H9 (cell line): ENCODE measurements at regions not wholly inside any gene's neighbourhood (a gene's known extent, or its start where the extent isn't known, plus 50 kb on each side); places are given as distances from the start of the nearest gene placed in this dataset.

Source experiments
- DNase-seq: peaks from one replicate; pipeline ENCODE4 v3.0.0-alpha.2; 2017
- H2AFZ ChIP-seq: one replicate; pipeline ENCODE4 v1.6.1; 2013; ENCODE audit warnings: mild to moderate bottlenecking, low read length, control low read depth, moderate library complexity
- H2AK5ac ChIP-seq: 2 replicates; pipeline ENCODE4 v1.6.1; 2013; ENCODE audit warnings: low read length, control low read depth, mixed read lengths; ENCODE audit not compliant: insufficient read length
- H2BK120ac ChIP-seq: one replicate; pipeline ENCODE4 v1.6.1; 2013; ENCODE audit warnings: low read depth, mild to moderate bottlenecking, low read length, control low read depth, inconsistent platforms; ENCODE audit not compliant: poor library complexity, severe bottlenecking
- H2BK12ac ChIP-seq: 2 replicates; pipeline ENCODE4 v1.6.1; 2013; ENCODE audit warnings: low read length, control low read depth, mixed read lengths, low read depth; ENCODE audit not compliant: insufficient read length
- H2BK15ac ChIP-seq: 2 replicates; pipeline ENCODE4 v1.6.1; 2013; ENCODE audit warnings: low read depth, low read length, control low read depth
- H2BK20ac ChIP-seq: one replicate; pipeline ENCODE4 v1.6.1; 2013; ENCODE audit warnings: low read depth, mild to moderate bottlenecking, low read length, control low read depth, inconsistent platforms; ENCODE audit not compliant: poor library complexity, severe bottlenecking
- H2BK5ac ChIP-seq: 2 replicates; pipeline ENCODE4 v1.6.1; 2013; ENCODE audit warnings: low read length, control low read depth, mixed read lengths; ENCODE audit not compliant: insufficient read length
- H3K14ac ChIP-seq: 2 replicates; pipeline ENCODE4 v1.6.1; 2013; ENCODE audit warnings: low read length, control low read depth; ENCODE audit not compliant: insufficient read depth
- H3K18ac ChIP-seq: 2 replicates; pipeline ENCODE4 v1.6.1; 2013; ENCODE audit warnings: low read depth, mild to moderate bottlenecking, mixed read lengths, low read length, control low read depth; ENCODE audit not compliant: insufficient read length
- H3K23ac ChIP-seq: 2 replicates; pipeline ENCODE4 v1.6.1; 2013; ENCODE audit warnings: low read length, control low read depth, mixed read lengths, low read depth; ENCODE audit not compliant: insufficient read length
- H3K23me2 ChIP-seq: 2 replicates; pipeline ENCODE4 v1.6.1; 2013; ENCODE audit warnings: low read depth, mild to moderate bottlenecking, mixed read lengths, low read length, control low read depth; ENCODE audit not compliant: insufficient read length, poor library complexity, severe bottlenecking
- H3K27ac ChIP-seq: 2 replicates; pipeline ENCODE4 v1.5.1; 2013; ENCODE audit warnings: low read length, control low read depth, mixed read lengths, low read depth; ENCODE audit not compliant: insufficient read length
- H3K27me3 ChIP-seq: 2 replicates; pipeline ENCODE4 v1.6.1; 2013; ENCODE audit warnings: low read length, control low read depth, inconsistent platforms; ENCODE audit not compliant: insufficient read depth
- H3K4ac ChIP-seq: 2 replicates; pipeline ENCODE4 v1.6.1; 2013; ENCODE audit warnings: low read depth, mild to moderate bottlenecking, control low read depth, inconsistent platforms, low read length, moderate library complexity
- H3K4me1 ChIP-seq: 2 replicates; pipeline ENCODE4 v1.6.1; 2013; ENCODE audit warnings: low read length, control low read depth, inconsistent platforms; ENCODE audit not compliant: insufficient read depth
- H3K4me2 ChIP-seq: 2 replicates; pipeline ENCODE4 v1.6.1; 2013; ENCODE audit warnings: low read length, control low read depth, mixed read lengths; ENCODE audit not compliant: insufficient read length, insufficient read depth
- H3K56ac ChIP-seq: 2 replicates; pipeline ENCODE4 v1.6.1; 2013; ENCODE audit warnings: low read depth, mild to moderate bottlenecking, mixed read lengths, low read length, control low read depth; ENCODE audit not compliant: insufficient read length
- H3K79me1 ChIP-seq: 2 replicates; pipeline ENCODE4 v1.6.1; 2013; ENCODE audit warnings: low read depth, mild to moderate bottlenecking, moderate library complexity, low read length, control low read depth, inconsistent platforms; ENCODE audit not compliant: insufficient read depth, poor library complexity, severe bottlenecking
- H3K79me2 ChIP-seq: 2 replicates; pipeline ENCODE4 v1.6.1; 2013; ENCODE audit warnings: low read length, control low read depth, inconsistent platforms; ENCODE audit not compliant: insufficient read depth
- H3K9ac ChIP-seq: 2 replicates; pipeline ENCODE4 v1.6.1; 2013; ENCODE audit warnings: low read length, control low read depth, mixed read lengths; ENCODE audit not compliant: insufficient read length; ENCODE audit errors: extremely low read depth
- H3K9me3 ChIP-seq: one replicate; pipeline ENCODE4 v1.6.1; 2013; ENCODE audit warnings: low read depth, low read length, inconsistent platforms; ENCODE audit not compliant: control insufficient read depth
- H3T11ph ChIP-seq: one replicate; pipeline ENCODE4 v1.6.1; 2013; ENCODE audit warnings: mild to moderate bottlenecking, low read length, control low read depth, inconsistent platforms
- H4K20me1 ChIP-seq: one replicate; pipeline ENCODE4 v1.6.1; 2013; ENCODE audit not compliant: control insufficient read depth, insufficient read length, insufficient read depth
- H4K5ac ChIP-seq: 2 replicates; pipeline ENCODE4 v1.6.1; 2013; ENCODE audit warnings: low read depth, mild to moderate bottlenecking, mixed read lengths, low read length, control low read depth; ENCODE audit not compliant: insufficient read length
- H4K8ac ChIP-seq: replicated peaks from 2 replicates; pipeline ENCODE4 v1.6.1; 2013; ENCODE audit warnings: low read length, control low read depth, mixed read lengths, low read depth; ENCODE audit not compliant: insufficient read length
- H4K91ac ChIP-seq: 2 replicates; pipeline ENCODE4 v1.6.1; 2013; ENCODE audit warnings: low read depth, mild to moderate bottlenecking, moderate library complexity, mixed read lengths, low read length, control low read depth; ENCODE audit not compliant: insufficient read length
- H3K27ac Mint-ChIP-seq, 3 experiments: 2 replicates in 2 of 3; 3 replicates in 1 of 3; pipeline ENCODE4 v1.8.0; 2020 to 2021; ENCODE audit warnings: mixed read lengths in 3 of 3, mild to moderate bottlenecking in 1 of 3, moderate library complexity in 1 of 3
- H3K27me3 Mint-ChIP-seq: 2 replicates; pipeline ENCODE4 v1.8.0; 2021; ENCODE audit warnings: low read depth, mild to moderate bottlenecking, moderate library complexity, mixed read lengths
- H3K36me3 Mint-ChIP-seq, 3 experiments: 2 replicates in 2 of 3; 3 replicates in 1 of 3; pipeline ENCODE4 v1.8.0; 2020 to 2021; ENCODE audit warnings: low read depth in 3 of 3, mixed read lengths in 3 of 3; ENCODE audit not compliant: insufficient read depth in 1 of 3
- H3K4me1 Mint-ChIP-seq, 2 experiments: 2 replicates each; pipeline ENCODE4 v1.8.0; 2020; ENCODE audit warnings: mixed read lengths in 2 of 2
- H3K4me3 Mint-ChIP-seq, 2 experiments: 2 replicates in 1 of 2; 3 replicates in 1 of 2; pipeline ENCODE4 v1.8.0; 2020 to 2021; ENCODE audit warnings: mild to moderate bottlenecking in 2 of 2, mixed read lengths in 2 of 2, moderate library complexity in 1 of 2
- H3K9me3 Mint-ChIP-seq, 2 experiments: 2 replicates in 1 of 2; 3 replicates in 1 of 2; pipeline ENCODE4 v1.8.0; 2020; ENCODE audit warnings: mild to moderate bottlenecking in 2 of 2, mixed read lengths in 2 of 2, moderate library complexity in 1 of 2
- CTCF ChIP-seq: fragments of 200-600 bp; sonication (generic); conservative IDR thresholded peaks from 3 replicates; pipeline ENCODE4 v1.8.0; 2021; ENCODE audit warnings: antibody characterized with exemption, mild to moderate bottlenecking
- WGBS: extraction: QIAGEN DNeasy Blood & Tissue Kit; methylation state at CpG from one replicate; pipeline ENCODE4 v1.1.7; 2013; ENCODE audit warnings: missing lambda C conversion rate, low lambda C conversion rate, mixed read lengths; ENCODE audit not compliant: insufficient read length; ENCODE audit errors: extremely low coverage; 5-methylcytosine and 5-hydroxymethylcytosine counted together

- H3K27ac Mint-ChIP-seq, result no peak overlapping the region
- DNase-seq, result no peak
- no peak for TF ChIP-seq CTCF
- no peaks in the 10 kb centered on the region for H3K27me3 Mint-ChIP-seq
- Histone ChIP-seq H3K27ac (no peak overlapping the region), H4K20me1 (no peaks in the 10 kb centered on the region), H3K18ac (no peak overlapping the region), H3K23ac (no peak overlapping the region), H4K91ac (no peak overlapping the region), H3K9ac (no peak overlapping the region), H3K56ac (no peak overlapping the region), H3K27me3 (no peaks in the 10 kb centered on the region), H3K79me2 (no peaks in the 10 kb centered on the region), H3K9me3 (no peaks in the 10 kb centered on the region), H3K4ac (no peak overlapping the region), H2BK12ac (no peak overlapping the region), H2BK120ac (no peak overlapping the region), H4K5ac (no peak overlapping the region), H3T11ph (no peak overlapping the region), H2BK15ac (no peak overlapping the region), H3K4me1 (no peaks in the 10 kb centered on the region), H2AFZ (no peak overlapping the region), H2BK20ac (no peak overlapping the region), H4K8ac (no peak overlapping the region), H3K4me2 (no peak overlapping the region), H3K79me1 (no peaks in the 10 kb centered on the region), H3K23me2 (no peaks in the 10 kb centered on the region), H3K14ac (no peak overlapping the region), H2BK5ac (no peak overlapping the region), H2AK5ac (no peak overlapping the region)
- peaks cover 0 to 13% (median 5%) of the 10 kb centered on the region in 3 experiments; a peak in 1 of 7 replicates for H3K36me3 Mint-ChIP-seq
- WGBS, result no CpG with 5 or more reads among the region's 3 CpGs
- H3K4me1 Mint-ChIP-seq, result no peaks in the 10 kb centered on the region
- H3K9me3 Mint-ChIP-seq, result peaks cover 12 to 13% of the 10 kb centered on the region in 2 experiments; a peak in 4 of 5 replicates
- no peak overlapping the region for H3K4me3 Mint-ChIP-seq
Measured at GRCh38 chr5:125743939-125744338, 679.3 kb upstream of the GRAMD2B start.
